ENCODE measurements at regions not wholly inside any gene's neighbourhood (a gene's known extent, or its start where the extent isn't known, plus 50 kb on each side); places are given as distances from the start of the nearest gene placed in this dataset.

DNA sequence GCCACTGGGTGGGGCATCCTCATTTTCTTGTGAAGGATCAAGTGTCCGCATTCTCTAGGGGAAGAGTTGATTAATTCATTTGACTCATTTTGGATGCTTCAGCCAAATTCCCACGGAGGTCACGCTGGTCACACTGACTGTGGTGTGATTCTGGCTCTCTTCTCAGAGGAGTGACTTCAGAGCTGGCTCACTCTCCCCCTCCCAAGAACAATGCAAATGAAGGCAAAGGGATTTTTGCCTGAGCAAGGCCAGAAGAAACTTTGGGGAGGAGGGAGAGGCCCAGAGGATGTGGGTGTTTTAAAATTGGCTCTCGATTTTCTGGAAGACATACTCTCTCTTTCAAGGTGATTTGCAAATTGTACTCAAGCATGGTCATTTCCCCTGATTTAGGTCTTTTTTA is 51.1 kb upstream of the LMO2 start:
- TF ChIP-seq CEBPB (IDR thresholded peaks at IDR 0.05) = no peak
- TF ChIP-seq YY1 (IDR thresholded peaks at IDR 0.05; ENCODE audit: low read depth) = no peak
